Peyer's patch (tissue), 4 donors: ENCODE measurements at regions not wholly inside any gene's neighbourhood (a gene's known extent, or its start where the extent isn't known, plus 50 kb on each side); places are given as distances from the start of the nearest gene placed in this dataset.

Experiments
- DNase-seq, 3 donors: peaks; one replicate each; pipeline ENCODE4 v3.0.0-alpha.2; 2017 to 2019
- H3K27ac ChIP-seq, 4 donors: fragments of 200-600 bp; sonication (generic); one replicate each; pipeline ENCODE4 v1.5.1; 2016 to 2019
- H3K27me3 ChIP-seq, 2 donors: fragments of 200-600 bp; sonication (generic); one replicate each; pipeline ENCODE4 v1.5.1; 2019
- H3K36me3 ChIP-seq, 3 donors: fragments of 200-600 bp; sonication (generic); one replicate each; pipeline ENCODE4 v1.5.1; 2016 to 2019
- H3K4me1 ChIP-seq, 4 donors: fragments of 200-600 bp; sonication (generic); one replicate each; pipeline ENCODE4 v1.5.1; 2016 to 2019
- H3K4me3 ChIP-seq, 4 donors: fragments of 200-600 bp; sonication (generic); 1 replicate in 3 of 4; 2 replicates in 1 of 4; pipeline ENCODE4 v1.5.1; 2016 to 2019; ENCODE audit warnings: mild to moderate bottlenecking in 1 of 4
- H3K9me3 ChIP-seq, 4 donors: fragments of 200-600 bp; sonication (generic); one replicate each; pipeline ENCODE4 v1.5.1; 2016 to 2019; ENCODE audit warnings: mild to moderate bottlenecking in 1 of 4
- CTCF ChIP-seq, 6 experiments: fragments of 450-650 bp in 4 of 6; fragments of 200-600 bp in 2 of 6; sonication (generic) in 1 of 6; IDR thresholded peaks; one replicate each; pipeline ENCODE4 v1.5.1; 2017 to 2019; ENCODE audit warnings: antibody characterized with exemption in 6 of 6, mild to moderate bottlenecking in 3 of 6, moderate library complexity in 1 of 6
- POLR2A ChIP-seq, 2 donors: fragments of 450-650 bp; IDR thresholded peaks; one replicate each; pipeline ENCODE4 v1.5.1; 2017; ENCODE audit warnings: antibody characterized with exemption in 2 of 2, mild to moderate bottlenecking in 2 of 2, moderate library complexity in 2 of 2

- DNase-seq = no peak
- Histone ChIP-seq H3K27me3 (no peaks in the 10 kb centered on the region), H3K27ac (no peak overlapping the region), H3K4me1 (no peaks in the 10 kb centered on the region), H3K9me3 (no peaks in the 10 kb centered on the region), H3K36me3 (no peaks in the 10 kb centered on the region), H3K4me3 (no peak overlapping the region)
- TF ChIP-seq POLR2A (IDR thresholded peaks at IDR 0.05) = no peak
- TF ChIP-seq CTCF (IDR thresholded peaks at IDR 0.05) = no peak
Observed at GRCh38 chr11:44408711-44409470, 99.0 kb upstream of the ALX4 start.

- Histone ChIP-seq H3K9me3 (no peaks in the 10 kb centered on the region), H3K36me3 (no peaks in the 10 kb centered on the region), H3K4me3 (no peak overlapping the region), H3K27me3 (no peaks in the 10 kb centered on the region), H3K4me1 (no peaks in the 10 kb centered on the region), H3K27ac (no peak overlapping the region)
- no peak for DNase-seq
- TF ChIP-seq POLR2A (IDR thresholded peaks at IDR 0.05) = no peak
- TF ChIP-seq CTCF (IDR thresholded peaks at IDR 0.05) = no peak
Observed at GRCh38 chr11:44409558-44410236, 99.8 kb upstream of the ALX4 start.

GRCh38 chr11:44416776-44417175, 106.8 kb upstream of the ALX4 start:
- H3K36me3 ChIP-seq = no peaks in the 10 kb centered on the region
- no peaks in the 10 kb centered on the region for H3K27me3 ChIP-seq
- TF ChIP-seq CTCF (IDR thresholded peaks at IDR 0.05) = no peak
- TF ChIP-seq POLR2A (IDR thresholded peaks at IDR 0.05) = no peak
- no peaks in the 10 kb centered on the region for H3K4me1 ChIP-seq
- no peaks in the 10 kb centered on the region for H3K9me3 ChIP-seq
- H3K4me3 ChIP-seq = no peak overlapping the region
- no peak overlapping the region for H3K27ac ChIP-seq
- DNase-seq = no peak

- no peak overlapping the region for H3K4me3 ChIP-seq
- no peak for TF ChIP-seq POLR2A (IDR thresholded peaks at IDR 0.05)
- no peak for TF ChIP-seq CTCF (IDR thresholded peaks at IDR 0.05)
- H3K27me3 ChIP-seq = no peaks in the 10 kb centered on the region
- H3K36me3 ChIP-seq = no peaks in the 10 kb centered on the region
- no peaks in the 10 kb centered on the region for H3K4me1 ChIP-seq
- H3K27ac ChIP-seq = no peak overlapping the region
- H3K9me3 ChIP-seq = no peaks in the 10 kb centered on the region
- no peak for DNase-seq
Observed at GRCh38 chr11:44417731-44418455, 108.0 kb upstream of the ALX4 start.

GRCh38 chr11:44418456-44418830, 108.5 kb upstream of the ALX4 start:
- Histone ChIP-seq H3K4me1 (no peaks in the 10 kb centered on the region), H3K27ac (no peak overlapping the region), H3K27me3 (no peaks in the 10 kb centered on the region), H3K9me3 (no peaks in the 10 kb centered on the region), H3K36me3 (no peaks in the 10 kb centered on the region), H3K4me3 (no peak overlapping the region)
- no peak for DNase-seq
- TF ChIP-seq POLR2A (IDR thresholded peaks at IDR 0.05) (no peak), CTCF (IDR thresholded peaks at IDR 0.05) (no peak)
